Kidney (tissue), 13 donors: ENCODE measurements at regions not wholly inside any gene's neighbourhood (a gene's known extent, or its start where the extent isn't known, plus 50 kb on each side); places are given as distances from the start of the nearest gene placed in this dataset.

ENCODE experiments used
- DNase-seq, 5 donors: peaks; one replicate each; pipeline ENCODE4 v3.0.0-alpha.2; 2013 to 2020
- FAIRE-seq: peaks from 2 replicates; lab custom pipeline; 2012; peaks lifted over from hg19 to GRCh38; lab: Jason Lieb, UNC
- H3K27ac ChIP-seq, 2 donors: one replicate each; pipeline ENCODE4 v1.7.0; 2013; ENCODE audit warnings: low read depth in 2 of 2, low read length in 2 of 2, inconsistent platforms in 1 of 2
- H3K27me3 ChIP-seq: one replicate; pipeline ENCODE4 v1.7.1; 2013; ENCODE audit warnings: low read length, inconsistent platforms; ENCODE audit not compliant: control insufficient read depth, insufficient read depth
- H3K36me3 ChIP-seq, 3 donors: one replicate each; pipeline versions ENCODE4 v1.7.0 to v1.7.1; 2013; ENCODE audit warnings: low read length in 3 of 3, control low read depth in 1 of 3, inconsistent platforms in 1 of 3; ENCODE audit not compliant: insufficient read depth in 3 of 3, control insufficient read depth in 2 of 3
- H3K4me1 ChIP-seq, 3 donors: one replicate each; pipeline versions ENCODE4 v1.7.0 to v1.7.1; 2013; ENCODE audit warnings: low read length in 3 of 3, inconsistent platforms in 1 of 3, low read depth in 1 of 3; ENCODE audit not compliant: control insufficient read depth in 2 of 3, insufficient read depth in 2 of 3
- H3K4me3 ChIP-seq, 3 donors: one replicate each; pipeline versions ENCODE4 v1.7.0 to v1.8.1; 2013; ENCODE audit warnings: low read length in 3 of 3, control low read depth in 1 of 3, inconsistent platforms in 1 of 3
- H3K9ac ChIP-seq, 3 donors: one replicate each; pipeline versions ENCODE4 v1.7.0 to v1.7.1; 2013; ENCODE audit warnings: low read length in 3 of 3, control low read depth in 1 of 3, inconsistent platforms in 1 of 3
- H3K9me3 ChIP-seq, 3 donors: one replicate each; pipeline versions ENCODE4 v1.7.0 to v1.7.1; 2013; ENCODE audit warnings: low read length in 3 of 3, control low read depth in 1 of 3, inconsistent platforms in 1 of 3; ENCODE audit not compliant: control insufficient read depth in 2 of 3, insufficient read depth in 1 of 3
- CTCF ChIP-seq: IDR thresholded peaks from 3 replicates; pipeline ENCODE4 v1.5.1; 2012; ENCODE audit warnings: mild to moderate bottlenecking, moderate library complexity, borderline replicate concordance; ENCODE audit not compliant: insufficient read depth; ENCODE audit errors: extremely low read depth
- intact Hi-C: fragments of 100-400 bp; cut with DNase I; formaldehyde crosslinking; loops from one replicate; pipeline ENCODE4 v1.11.1; 2022
- donor health status: control.
- donor health status: control.
- donor health status: control.
- donor health status: control.
- donor health status: control.
- donor health status: DM: yes; HTN: yes; CAD: no.
- donor health status: Normal renal cell carcinoma (clear cell type).

GRCh38 chr12:107242189-107242588, 148.8 kb upstream of the CRY1 start:
- no peaks in the 10 kb centered on the region for H3K9me3 ChIP-seq
- H3K27ac ChIP-seq: no peak overlapping the region
- intact Hi-C loops: no loop called here
- H3K27me3 ChIP-seq: no peaks in the 10 kb centered on the region
- H3K36me3 ChIP-seq: no peaks in the 10 kb centered on the region
- no peak overlapping the region for H3K4me3 ChIP-seq
- no peak overlapping the region for H3K9ac ChIP-seq
- H3K4me1 ChIP-seq: no peaks in the 10 kb centered on the region
- no peak for TF ChIP-seq CTCF
- DNase-seq (peak in 4 of 5 donors; percentile 50 to 82 (median 71)), FAIRE-seq (no peak)

- Histone ChIP-seq H3K9me3 (no peaks in the 10 kb centered on the region), H3K27me3 (no peaks in the 10 kb centered on the region), H3K4me3 (no peak overlapping the region), H3K36me3 (no peaks in the 10 kb centered on the region), H3K27ac (no peak overlapping the region), H3K4me1 (no peaks in the 10 kb centered on the region), H3K9ac (no peak overlapping the region)
- FAIRE-seq (no peak), DNase-seq (no peak)
- no peak for TF ChIP-seq CTCF
- intact Hi-C loops: no loop called here
Observed at GRCh38 chr12:107243341-107243740, 150.0 kb upstream of the CRY1 start.

GRCh38 chr12:107244584-107244983, 151.2 kb upstream of the CRY1 start:
- no peaks in the 10 kb centered on the region for H3K4me1 ChIP-seq
- H3K27ac ChIP-seq: no peak overlapping the region
- H3K9me3 ChIP-seq: no peaks in the 10 kb centered on the region
- H3K27me3 ChIP-seq: no peaks in the 10 kb centered on the region
- no peak overlapping the region for H3K4me3 ChIP-seq
- no peaks in the 10 kb centered on the region for H3K36me3 ChIP-seq
- DNase-seq (no peak), FAIRE-seq (no peak)
- no peak for TF ChIP-seq CTCF
- H3K9ac ChIP-seq: no peak overlapping the region
- intact Hi-C loops: no loop called here

GRCh38 chr12:107247650-107248049, 154.3 kb upstream of the CRY1 start:
- intact Hi-C loops: no loop called here
- Histone ChIP-seq H3K4me3 (no peak overlapping the region), H3K27me3 (no peaks in the 10 kb centered on the region), H3K9me3 (no peaks in the 10 kb centered on the region), H3K4me1 (no peaks in the 10 kb centered on the region), H3K36me3 (no peaks in the 10 kb centered on the region), H3K9ac (no peak overlapping the region), H3K27ac (peak overlapping the region in 1 of 2 donors; percentile 5)
- FAIRE-seq: no peak
- TF ChIP-seq CTCF: no peak
- DNase-seq: no peak
